ENCODE measurements at regions not wholly inside any gene's neighbourhood (a gene's known extent, or its start where the extent isn't known, plus 50 kb on each side); places are given as distances from the start of the nearest gene placed in this dataset.
"Not testable (repeated sequence)": the region's sequence is repeated elsewhere in the genome, so short reads cannot be mapped to it uniquely, and the experiment has no call there.

DNA sequence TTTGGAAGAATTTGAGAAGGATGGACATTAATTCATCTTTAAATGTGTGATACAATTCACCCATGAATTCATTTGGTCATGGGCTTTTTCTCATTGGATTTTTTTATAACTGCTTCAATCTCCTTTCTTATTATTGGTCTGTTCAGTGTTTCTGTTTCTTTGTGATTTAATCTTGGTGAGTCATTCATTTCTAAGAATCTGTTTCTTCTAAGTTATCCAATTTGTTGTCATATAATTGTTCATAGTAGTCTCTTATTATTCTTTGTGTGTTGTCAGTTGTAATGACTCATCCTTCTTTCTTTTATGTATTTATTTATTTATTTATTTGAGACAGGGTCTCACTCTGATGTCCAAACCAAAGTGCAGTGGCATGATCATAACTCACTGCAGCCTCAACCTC lies 146.1 kb upstream of the ZNF267 start:
- no peak for DNase-seq
- no peaks in the 10 kb centered on the region for H3K27me3 ChIP-seq (ENCODE audit: control insufficient read depth in 3 of 3, insufficient read depth in 3 of 3, low read length in 3 of 3)
- H3K9me3 ChIP-seq (ENCODE audit: control insufficient read depth in 2 of 2, insufficient read depth in 1 of 2, low read depth in 1 of 2, low read length in 1 of 2) = peaks cover 1 to 17% of the 10 kb centered on the region in 2 donors
- no peaks in the 10 kb centered on the region for H3K4me1 ChIP-seq (ENCODE audit: control insufficient read depth in 3 of 3, insufficient read depth in 2 of 3, low read depth in 1 of 3, low read length in 2 of 3)
- H3K36me3 ChIP-seq (ENCODE audit: control insufficient read depth in 3 of 3, insufficient read depth in 2 of 3, low read depth in 1 of 3, low read length in 3 of 3) = peaks cover 6 to 8% (median 7%) of the 10 kb centered on the region in 3 donors
- no peak overlapping the region for H3K4me3 ChIP-seq (ENCODE audit: low read depth in 1 of 3, low read length in 3 of 3)
- no peak for FAIRE-seq
- H3K27ac ChIP-seq (ENCODE audit: low read depth in 1 of 3, low read length in 2 of 3) = no peak overlapping the region

DNA sequence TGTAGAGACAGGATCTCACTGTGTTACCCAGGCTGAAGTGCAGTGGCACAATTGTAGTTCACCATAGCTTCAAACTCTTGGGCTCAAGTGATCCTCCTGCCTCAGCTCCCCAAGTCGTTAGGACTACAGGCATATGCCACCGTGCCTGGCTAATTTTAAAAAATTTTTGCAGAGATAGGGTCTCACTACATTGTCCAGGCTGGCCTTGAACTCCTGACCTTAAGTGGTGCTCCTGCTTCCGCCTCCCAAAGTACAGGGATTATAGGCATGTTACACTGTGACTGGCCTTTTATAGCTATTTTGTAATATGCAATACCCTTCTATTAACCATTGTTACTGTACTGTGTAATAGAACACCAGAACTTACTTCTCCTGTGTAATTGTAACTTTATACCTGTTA lies 139.3 kb upstream of the ZNF267 start:
- Histone ChIP-seq H3K4me3 (ENCODE audit: low read depth in 1 of 3, low read length in 3 of 3) (no peak overlapping the region), H3K36me3 (ENCODE audit: control insufficient read depth in 3 of 3, insufficient read depth in 2 of 3, low read depth in 1 of 3, low read length in 3 of 3) (peaks cover 3 to 14% (median 7%) of the 10 kb centered on the region in 3 donors), H3K4me1 (ENCODE audit: control insufficient read depth in 3 of 3, insufficient read depth in 2 of 3, low read depth in 1 of 3, low read length in 2 of 3) (no peaks in the 10 kb centered on the region), H3K27ac (ENCODE audit: low read depth in 1 of 3, low read length in 2 of 3) (no peak overlapping the region), H3K9me3 (ENCODE audit: control insufficient read depth in 2 of 2, insufficient read depth in 1 of 2, low read depth in 1 of 2, low read length in 1 of 2) (peaks cover 1 to 9% of the 10 kb centered on the region in 2 donors), H3K27me3 (ENCODE audit: control insufficient read depth in 3 of 3, insufficient read depth in 3 of 3, low read length in 3 of 3) (no peaks in the 10 kb centered on the region)
- DNase-seq (no peak), FAIRE-seq (no peak)
- WGBS, 3 donors = 96 to 100% (median 98%) methylated on average over 3 of the region's 3 CpGs

DNA sequence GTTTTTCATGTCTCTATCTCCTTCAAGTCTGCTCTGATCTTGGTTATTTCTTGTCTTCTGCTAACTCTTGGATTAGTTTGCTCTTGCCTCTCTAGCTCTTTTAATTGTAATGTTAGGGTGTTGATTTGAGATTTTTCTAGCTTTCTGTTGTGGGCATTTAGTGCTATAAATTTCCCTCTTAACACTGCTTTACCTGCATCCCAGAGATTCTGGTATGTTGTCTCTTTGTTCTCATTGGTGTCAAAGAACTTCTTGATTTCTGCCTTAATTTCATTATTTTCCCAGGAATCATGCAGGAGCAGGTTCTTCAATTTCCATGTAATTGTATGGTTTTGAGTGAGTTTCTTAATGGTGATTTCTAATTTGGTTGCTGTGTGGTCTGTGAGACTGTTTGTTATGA lies 128.5 kb upstream of the ZNF267 start:
- H3K4me1 ChIP-seq (ENCODE audit: control insufficient read depth in 3 of 3, insufficient read depth in 2 of 3, low read depth in 1 of 3, low read length in 2 of 3); H3K4me3 ChIP-seq (ENCODE audit: low read depth in 1 of 3, low read length in 3 of 3); H3K27ac ChIP-seq (ENCODE audit: low read depth in 1 of 3, low read length in 2 of 3); FAIRE-seq; H3K36me3 ChIP-seq (ENCODE audit: control insufficient read depth in 3 of 3, insufficient read depth in 2 of 3, low read depth in 1 of 3, low read length in 3 of 3); H3K27me3 ChIP-seq (ENCODE audit: control insufficient read depth in 3 of 3, insufficient read depth in 3 of 3, low read length in 3 of 3); DNase-seq: not testable (repeated sequence)
- peaks cover 3 to 20% of the 10 kb centered on the region in 2 donors for H3K9me3 ChIP-seq (ENCODE audit: control insufficient read depth in 2 of 2, insufficient read depth in 1 of 2, low read depth in 1 of 2, low read length in 1 of 2)

GRCh38 chr16:31745900-31746299 lies 127.7 kb upstream of the ZNF267 start:
- peaks cover 0 to 10% (median 4%) of the 10 kb centered on the region in 3 donors for H3K36me3 ChIP-seq (ENCODE audit: control insufficient read depth in 3 of 3, insufficient read depth in 2 of 3, low read depth in 1 of 3, low read length in 3 of 3)
- WGBS, 3 donors = 96 to 100% (median 97%) methylated on average over 2 of the region's 2 CpGs
- H3K9me3 ChIP-seq (ENCODE audit: control insufficient read depth in 2 of 2, insufficient read depth in 1 of 2, low read depth in 1 of 2, low read length in 1 of 2) = peaks cover 3 to 20% of the 10 kb centered on the region in 2 donors

DNA sequence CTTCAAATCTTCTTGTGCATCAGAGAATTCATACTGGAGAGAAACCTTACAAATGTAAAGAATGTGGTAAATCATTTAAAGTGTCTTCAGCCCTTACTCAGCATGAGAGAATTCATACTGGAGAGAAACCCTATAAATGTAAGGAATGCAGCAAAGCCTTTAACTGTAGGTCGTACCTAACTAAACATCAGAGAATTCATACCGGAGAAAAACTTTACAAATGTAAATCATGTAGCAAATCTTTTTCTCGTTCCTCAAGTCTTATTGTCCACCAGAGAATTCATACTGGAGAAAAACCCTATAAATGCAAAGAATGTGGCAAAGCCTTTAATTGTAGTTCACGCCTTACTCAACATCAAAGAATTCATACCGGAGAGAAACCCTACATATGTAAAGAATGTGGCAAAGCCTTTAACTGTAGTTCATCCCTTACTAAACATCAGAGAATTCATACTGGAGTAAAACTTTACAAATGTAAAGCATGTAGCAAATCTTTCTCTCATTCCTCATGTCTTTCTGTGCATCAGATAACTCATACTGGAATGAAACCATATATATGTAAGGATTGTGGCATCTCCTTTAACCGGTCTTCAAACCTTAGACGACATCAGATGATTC lies 118.5 kb upstream of the ZNF267 start:
- WGBS, 3 donors = 92 to 98% (median 97%) methylated on average over 7 of the region's 7 CpGs
- Histone ChIP-seq H3K4me3 (ENCODE audit: low read depth in 1 of 3, low read length in 3 of 3) (no peak overlapping the region), H3K9me3 (ENCODE audit: control insufficient read depth in 2 of 2, insufficient read depth in 1 of 2, low read depth in 1 of 2, low read length in 1 of 2) (peaks cover 2 to 11% of the 10 kb centered on the region in 2 donors), H3K27me3 (ENCODE audit: control insufficient read depth in 3 of 3, insufficient read depth in 3 of 3, low read length in 3 of 3) (no peaks in the 10 kb centered on the region), H3K36me3 (ENCODE audit: control insufficient read depth in 3 of 3, insufficient read depth in 2 of 3, low read depth in 1 of 3, low read length in 3 of 3) (peaks cover 0 to 9% (median 0%) of the 10 kb centered on the region in 3 donors), H3K4me1 (ENCODE audit: control insufficient read depth in 3 of 3, insufficient read depth in 2 of 3, low read depth in 1 of 3, low read length in 2 of 3) (no peaks in the 10 kb centered on the region), H3K27ac (ENCODE audit: low read depth in 1 of 3, low read length in 2 of 3) (no peak overlapping the region)
- FAIRE-seq (no peak), DNase-seq (no peak)

More at GRCh38 chr16:31745900-31746299, 127.7 kb upstream of the ZNF267 start:
- no peaks in the 10 kb centered on the region for H3K4me1 ChIP-seq (ENCODE audit: control insufficient read depth in 3 of 3, insufficient read depth in 2 of 3, low read depth in 1 of 3, low read length in 2 of 3)
- H3K27me3 ChIP-seq (ENCODE audit: control insufficient read depth in 3 of 3, insufficient read depth in 3 of 3, low read length in 3 of 3) = no peaks in the 10 kb centered on the region
- DNase-seq (no peak), FAIRE-seq (no peak)
- no peak overlapping the region for H3K4me3 ChIP-seq (ENCODE audit: low read depth in 1 of 3, low read length in 3 of 3)
- H3K27ac ChIP-seq (ENCODE audit: low read depth in 1 of 3, low read length in 2 of 3) = no peak overlapping the region

DNA sequence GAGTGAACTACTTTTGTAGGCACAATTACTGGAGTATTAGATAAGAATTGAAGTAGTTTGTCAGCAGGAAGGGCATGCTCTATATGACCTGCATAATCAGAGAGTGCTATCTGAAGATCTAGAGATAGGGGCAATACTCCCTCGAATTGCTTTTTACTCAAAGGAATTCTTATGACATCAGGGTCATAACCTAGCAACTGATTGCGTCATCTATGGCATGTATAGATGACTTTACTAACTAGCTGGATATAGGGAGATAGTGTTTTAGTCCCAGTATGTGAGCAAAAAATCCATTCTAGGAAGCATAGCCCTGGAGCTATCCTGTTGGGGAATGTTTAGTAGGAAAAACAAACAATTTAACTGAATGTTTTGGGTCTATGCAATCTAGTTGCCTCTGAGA lies 109.5 kb upstream of the ZNF267 start:
- H3K4me1 ChIP-seq (ENCODE audit: control insufficient read depth in 3 of 3, insufficient read depth in 2 of 3, low read depth in 1 of 3, low read length in 2 of 3) = no peaks in the 10 kb centered on the region
- H3K27ac ChIP-seq (ENCODE audit: low read depth in 1 of 3, low read length in 2 of 3) = no peak overlapping the region

GRCh38 chr16:31767267-31767666 lies 106.3 kb upstream of the ZNF267 start:
- no peaks in the 10 kb centered on the region for H3K27me3 ChIP-seq (ENCODE audit: control insufficient read depth in 3 of 3, insufficient read depth in 3 of 3, low read length in 3 of 3)
- FAIRE-seq (no peak), DNase-seq (no peak)
- no peaks in the 10 kb centered on the region for H3K36me3 ChIP-seq (ENCODE audit: control insufficient read depth in 3 of 3, insufficient read depth in 2 of 3, low read depth in 1 of 3, low read length in 3 of 3)
- H3K9me3 ChIP-seq (ENCODE audit: control insufficient read depth in 2 of 2, insufficient read depth in 1 of 2, low read depth in 1 of 2, low read length in 1 of 2) = peaks cover 6 to 30% of the 10 kb centered on the region in 2 donors
- H3K4me1 ChIP-seq (ENCODE audit: control insufficient read depth in 3 of 3, insufficient read depth in 2 of 3, low read depth in 1 of 3, low read length in 2 of 3) = no peaks in the 10 kb centered on the region
- 94 to 96% (median 95%) methylated on average over 10 of the region's 10 CpGs for WGBS, 3 donors
- H3K27ac ChIP-seq (ENCODE audit: low read depth in 1 of 3, low read length in 2 of 3) = no peak overlapping the region
- H3K4me3 ChIP-seq (ENCODE audit: low read depth in 1 of 3, low read length in 3 of 3) = no peak overlapping the region

More for the DNA sequence above, 109.5 kb upstream of the ZNF267 start:
- DNase-seq (no peak), FAIRE-seq (no peak)
- peaks cover 6 to 15% of the 10 kb centered on the region in 2 donors for H3K9me3 ChIP-seq (ENCODE audit: control insufficient read depth in 2 of 2, insufficient read depth in 1 of 2, low read depth in 1 of 2, low read length in 1 of 2)
- H3K36me3 ChIP-seq (ENCODE audit: control insufficient read depth in 3 of 3, insufficient read depth in 2 of 3, low read depth in 1 of 3, low read length in 3 of 3) = no peaks in the 10 kb centered on the region
- H3K4me3 ChIP-seq (ENCODE audit: low read depth in 1 of 3, low read length in 3 of 3) = no peak overlapping the region
- H3K27me3 ChIP-seq (ENCODE audit: control insufficient read depth in 3 of 3, insufficient read depth in 3 of 3, low read length in 3 of 3) = no peaks in the 10 kb centered on the region
- 92 to 95% (median 93%) methylated on average over 2 of the region's 2 CpGs for WGBS, 3 donors

DNA sequence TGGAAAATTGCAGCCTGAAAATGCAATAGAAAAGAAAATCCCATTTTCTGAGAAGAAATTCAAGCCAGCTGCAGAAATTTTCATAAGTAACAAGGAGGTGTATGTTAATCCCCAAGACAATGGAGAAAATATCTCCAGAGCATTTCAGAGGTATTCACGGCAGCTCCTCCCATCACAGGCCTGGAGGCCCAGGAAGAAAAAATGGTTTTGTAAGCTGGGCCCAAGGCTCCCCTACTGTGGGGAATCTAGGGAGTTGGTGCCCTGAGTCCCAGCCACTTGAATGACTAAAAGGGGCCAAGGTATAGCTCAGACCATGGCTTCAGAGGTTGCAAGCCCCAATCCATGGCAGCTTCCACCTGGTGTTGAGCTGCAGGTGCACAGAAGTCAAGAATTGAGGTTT lies 93.3 kb upstream of the ZNF267 start:
- H3K27me3 ChIP-seq (ENCODE audit: control insufficient read depth in 3 of 3, insufficient read depth in 3 of 3, low read length in 3 of 3) = no peaks in the 10 kb centered on the region
- H3K4me1 ChIP-seq (ENCODE audit: control insufficient read depth in 3 of 3, insufficient read depth in 2 of 3, low read depth in 1 of 3, low read length in 2 of 3) = no peaks in the 10 kb centered on the region
- no peak overlapping the region for H3K27ac ChIP-seq (ENCODE audit: low read depth in 1 of 3, low read length in 2 of 3)
- 93 to 96% (median 95%) methylated on average over 1 of the region's 1 CpG for WGBS, 3 donors
- FAIRE-seq (no peak), DNase-seq (no peak)
- H3K4me3 ChIP-seq (ENCODE audit: low read depth in 1 of 3, low read length in 3 of 3) = no peak overlapping the region
- H3K9me3 ChIP-seq (ENCODE audit: control insufficient read depth in 2 of 2, insufficient read depth in 1 of 2, low read depth in 1 of 2, low read length in 1 of 2) = peaks cover 2 to 16% of the 10 kb centered on the region in 2 donors
- H3K36me3 ChIP-seq (ENCODE audit: control insufficient read depth in 3 of 3, insufficient read depth in 2 of 3, low read depth in 1 of 3, low read length in 3 of 3) = no peaks in the 10 kb centered on the region

DNA sequence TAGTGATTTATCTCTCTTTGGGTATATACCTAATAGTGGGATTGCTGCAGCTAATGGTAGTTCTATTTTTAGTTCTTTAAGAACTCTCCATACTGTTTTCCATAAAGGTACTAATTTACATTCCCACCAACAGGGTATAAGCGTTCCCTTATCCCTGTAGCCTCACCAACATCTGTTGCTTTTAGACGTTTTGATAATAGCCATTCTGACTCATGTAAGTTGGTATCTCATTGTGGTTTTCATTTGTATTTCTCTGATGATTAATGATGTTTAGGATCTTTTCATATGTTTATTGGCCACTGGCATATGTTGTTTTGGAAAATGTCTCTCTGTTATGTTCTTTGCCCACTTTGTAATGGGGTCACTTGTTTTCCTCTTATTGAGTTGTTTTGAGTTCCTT lies 88.5 kb upstream of the ZNF267 start:
- H3K27ac ChIP-seq (ENCODE audit: low read depth in 1 of 3, low read length in 2 of 3) = no peak overlapping the region
- 59 to 64% (median 62%) methylated on average over 2 of the region's 2 CpGs for WGBS, 3 donors
- FAIRE-seq (no peak), DNase-seq (no peak)
- H3K9me3 ChIP-seq (ENCODE audit: control insufficient read depth in 2 of 2, insufficient read depth in 1 of 2, low read depth in 1 of 2, low read length in 1 of 2) = peaks cover 2 to 13% of the 10 kb centered on the region in 2 donors
- H3K36me3 ChIP-seq (ENCODE audit: control insufficient read depth in 3 of 3, insufficient read depth in 2 of 3, low read depth in 1 of 3, low read length in 3 of 3) = no peaks in the 10 kb centered on the region
- H3K27me3 ChIP-seq (ENCODE audit: control insufficient read depth in 3 of 3, insufficient read depth in 3 of 3, low read length in 3 of 3) = no peaks in the 10 kb centered on the region
- no peak overlapping the region for H3K4me3 ChIP-seq (ENCODE audit: low read depth in 1 of 3, low read length in 3 of 3)
- H3K4me1 ChIP-seq (ENCODE audit: control insufficient read depth in 3 of 3, insufficient read depth in 2 of 3, low read depth in 1 of 3, low read length in 2 of 3) = no peaks in the 10 kb centered on the region

Data from small intestine (tissue), 7 donors.